Brain microvascular endothelial cell (primary cell): ENCODE measurements at regions not wholly inside any gene's neighbourhood (a gene's known extent, or its start where the extent isn't known, plus 50 kb on each side); places are given as distances from the start of the nearest gene placed in this dataset.

Experiments used
- DNase-seq: peaks from one replicate; pipeline ENCODE4 v3.0.0-alpha.2; 2020
- H3K27ac ChIP-seq: fragments of 250-450 bp; sonication (Bioruptor Pico); 2 replicates; pipeline ENCODE4 v1.5.1; 2020; ENCODE audit warnings: mild to moderate bottlenecking, moderate library complexity
- H3K27me3 ChIP-seq: fragments of 250-450 bp; sonication (Bioruptor Pico); replicated peaks from 2 replicates; pipeline ENCODE4 v1.5.1; 2020; ENCODE audit warnings: mild to moderate bottlenecking
- H3K36me3 ChIP-seq: fragments of 250-450 bp; sonication (Bioruptor Pico); replicated peaks from 2 replicates; pipeline ENCODE4 v1.5.1; 2020; ENCODE audit warnings: mild to moderate bottlenecking
- H3K4me3 ChIP-seq: 2 replicates; pipeline ENCODE4 v1.5.1; 2011; ENCODE audit warnings: low read depth, mild to moderate bottlenecking, control low read depth, low read length, moderate library complexity
- in situ Hi-C: cut with HindIII; loops from 2 replicates; pipeline ENCODE4 v1.10.0; 2017; ENCODE audit warnings: low sequenced_read_pairs, low pct_ligation_motif_present
- TF ChIP-seq, protein P1 (sequence below): IDR thresholded peaks from 2 replicates; pipeline ENCODE4 v1.5.1; 2011; ENCODE audit warnings: low read depth, mild to moderate bottlenecking, moderate library complexity, low read length, control low read depth, inconsistent platforms; ENCODE audit errors: missing control alignments

DNA sequence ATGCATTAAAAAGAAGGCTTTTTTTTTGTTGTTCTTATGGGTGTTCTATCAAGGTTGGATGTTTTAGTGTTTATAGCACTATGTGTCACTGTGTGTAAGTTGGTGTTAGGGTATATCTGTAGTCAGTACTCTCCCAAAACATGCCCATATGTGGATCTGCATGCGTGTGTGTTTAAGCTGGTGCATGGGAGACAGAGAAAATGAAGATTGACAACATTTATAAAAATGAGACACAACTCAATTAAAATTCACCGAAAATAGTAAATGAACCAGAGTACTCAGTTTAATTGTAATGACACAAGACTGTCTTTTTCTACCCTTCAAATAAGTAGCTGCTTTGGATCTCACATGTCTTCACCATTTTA, 323.4 kb downstream of the TMEM161B start:
- in situ Hi-C loops, result no loop called here
- no peak for DNase-seq
- Histone ChIP-seq H3K27me3 (no peaks in the 10 kb centered on the region), H3K36me3 (no peaks in the 10 kb centered on the region), H3K27ac (no peak overlapping the region), H3K4me3 (no peak overlapping the region)
- TF ChIP-seq, protein P1, sequence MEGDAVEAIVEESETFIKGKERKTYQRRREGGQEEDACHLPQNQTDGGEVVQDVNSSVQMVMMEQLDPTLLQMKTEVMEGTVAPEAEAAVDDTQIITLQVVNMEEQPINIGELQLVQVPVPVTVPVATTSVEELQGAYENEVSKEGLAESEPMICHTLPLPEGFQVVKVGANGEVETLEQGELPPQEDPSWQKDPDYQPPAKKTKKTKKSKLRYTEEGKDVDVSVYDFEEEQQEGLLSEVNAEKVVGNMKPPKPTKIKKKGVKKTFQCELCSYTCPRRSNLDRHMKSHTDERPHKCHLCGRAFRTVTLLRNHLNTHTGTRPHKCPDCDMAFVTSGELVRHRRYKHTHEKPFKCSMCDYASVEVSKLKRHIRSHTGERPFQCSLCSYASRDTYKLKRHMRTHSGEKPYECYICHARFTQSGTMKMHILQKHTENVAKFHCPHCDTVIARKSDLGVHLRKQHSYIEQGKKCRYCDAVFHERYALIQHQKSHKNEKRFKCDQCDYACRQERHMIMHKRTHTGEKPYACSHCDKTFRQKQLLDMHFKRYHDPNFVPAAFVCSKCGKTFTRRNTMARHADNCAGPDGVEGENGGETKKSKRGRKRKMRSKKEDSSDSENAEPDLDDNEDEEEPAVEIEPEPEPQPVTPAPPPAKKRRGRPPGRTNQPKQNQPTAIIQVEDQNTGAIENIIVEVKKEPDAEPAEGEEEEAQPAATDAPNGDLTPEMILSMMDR, result no peak

DNA sequence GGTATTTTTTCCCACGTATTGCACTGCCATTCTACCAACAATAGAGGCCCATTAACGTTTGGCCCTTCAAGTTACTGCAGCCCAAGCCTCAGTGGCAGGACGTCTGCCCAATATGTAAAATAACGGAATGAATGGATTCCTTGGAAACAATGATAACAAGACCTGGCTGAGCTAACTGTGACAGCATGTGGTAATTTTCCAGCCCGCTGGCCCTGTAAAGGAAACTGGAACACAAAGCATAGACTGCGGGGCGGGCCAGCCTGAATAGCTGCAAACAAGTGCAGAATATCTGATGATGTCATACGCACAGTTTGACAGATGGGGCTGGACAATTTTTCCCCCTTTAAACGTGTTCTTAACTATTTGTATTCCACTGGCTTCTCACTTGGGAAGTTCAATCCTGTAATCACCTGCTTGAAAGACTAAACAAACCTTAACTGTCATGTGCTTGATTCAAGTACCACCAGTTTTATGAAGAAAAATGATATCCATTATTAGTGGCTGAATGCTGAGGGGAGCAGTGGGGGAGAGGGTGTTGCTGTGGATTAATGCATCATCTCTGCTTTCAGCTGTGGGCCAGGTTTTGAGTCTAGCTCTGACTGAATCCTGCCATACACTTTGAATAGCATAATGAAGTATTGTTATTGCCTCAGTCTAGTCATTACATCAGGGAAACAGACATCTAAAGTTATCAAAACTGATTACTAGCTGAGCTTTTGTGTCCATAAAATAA, 323.9 kb downstream of the TMEM161B start:
- in situ Hi-C loops, result no loop called here
- no peak overlapping the region for H3K4me3 ChIP-seq
- TF ChIP-seq, protein P1, result no peak
- H3K27me3 ChIP-seq, result no peaks in the 10 kb centered on the region
- no peak for DNase-seq
- no peaks in the 10 kb centered on the region for H3K36me3 ChIP-seq
- H3K27ac ChIP-seq, result no peak overlapping the region

DNA sequence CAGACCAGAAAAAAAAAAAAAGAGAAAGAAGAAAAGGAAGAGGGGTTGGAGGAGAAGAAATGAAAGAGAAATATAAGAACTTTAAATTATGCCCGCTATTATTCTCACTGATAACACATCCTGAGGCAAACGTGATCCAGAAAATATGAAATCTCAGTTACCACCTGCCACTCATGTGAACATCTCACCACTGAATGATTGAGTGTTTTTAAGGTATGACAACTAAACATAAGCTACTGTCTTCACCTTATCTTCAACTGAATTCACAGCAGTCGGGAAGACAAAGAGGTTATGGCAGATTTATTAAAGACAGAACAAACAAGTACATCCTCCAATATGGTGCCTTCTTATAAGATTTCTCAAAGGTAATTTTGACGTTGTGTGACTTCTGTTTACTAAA, 327.9 kb downstream of the TMEM161B start:
- no peak for DNase-seq
- TF ChIP-seq, protein P1, result no peak
- in situ Hi-C loops, result no loop called here
- Histone ChIP-seq H3K27ac (no peak overlapping the region), H3K36me3 (no peaks in the 10 kb centered on the region), H3K4me3 (no peak overlapping the region), H3K27me3 (no peaks in the 10 kb centered on the region)

DNA sequence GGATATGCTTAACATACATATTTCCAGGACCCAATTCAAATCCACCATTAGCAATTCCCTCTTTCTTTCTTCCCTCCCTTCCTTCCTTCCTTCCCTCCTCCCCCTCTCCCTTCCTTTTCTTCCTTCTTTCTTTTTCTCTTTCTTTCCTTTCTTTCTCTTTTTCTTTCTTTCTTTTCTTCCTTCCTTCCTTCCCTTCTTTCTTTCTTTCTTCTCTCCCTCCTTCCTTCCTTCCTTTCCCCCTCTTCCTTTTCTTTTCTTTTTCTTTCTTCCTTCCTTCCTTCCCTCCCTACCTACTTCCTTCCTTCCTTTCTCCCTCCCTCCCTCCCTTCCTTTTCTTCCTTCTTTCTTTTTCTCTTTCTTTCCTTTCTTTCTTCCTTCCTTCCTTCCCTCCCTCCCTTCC, 332.0 kb downstream of the TMEM161B start:
- Histone ChIP-seq H3K27me3 (no peaks in the 10 kb centered on the region), H3K27ac (no peak overlapping the region), H3K36me3 (no peaks in the 10 kb centered on the region), H3K4me3 (no peak overlapping the region)
- DNase-seq, result no peak
- in situ Hi-C loops, result no loop called here
- TF ChIP-seq, protein P1, result no peak

DNA sequence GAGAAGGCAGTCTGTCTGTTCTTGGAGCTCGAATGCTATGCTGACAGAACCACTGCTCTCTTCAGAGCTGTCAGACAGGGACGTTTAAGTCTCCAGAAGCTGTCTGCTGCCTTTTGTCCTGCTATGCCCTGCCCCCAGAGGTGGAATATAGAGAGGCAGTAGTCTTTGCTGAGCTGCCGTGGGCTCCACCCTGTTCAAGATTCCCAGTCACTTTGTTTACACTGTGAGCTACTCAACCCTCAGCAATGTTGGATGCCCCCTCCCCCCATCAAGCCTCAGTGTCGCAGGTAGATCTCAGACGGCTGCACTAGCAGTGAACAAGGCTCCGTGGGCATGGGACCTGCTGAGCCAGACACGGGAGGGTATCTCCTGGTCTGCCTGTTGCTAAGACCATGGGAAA, 344.2 kb downstream of the TMEM161B start:
- TF ChIP-seq, protein P1, result no peak
- no peaks in the 10 kb centered on the region for H3K27me3 ChIP-seq
- no peaks in the 10 kb centered on the region for H3K36me3 ChIP-seq
- DNase-seq, result no peak
- H3K27ac ChIP-seq, result no peak overlapping the region
- in situ Hi-C loops, result no loop called here
- H3K4me3 ChIP-seq, result no peak overlapping the region

DNA sequence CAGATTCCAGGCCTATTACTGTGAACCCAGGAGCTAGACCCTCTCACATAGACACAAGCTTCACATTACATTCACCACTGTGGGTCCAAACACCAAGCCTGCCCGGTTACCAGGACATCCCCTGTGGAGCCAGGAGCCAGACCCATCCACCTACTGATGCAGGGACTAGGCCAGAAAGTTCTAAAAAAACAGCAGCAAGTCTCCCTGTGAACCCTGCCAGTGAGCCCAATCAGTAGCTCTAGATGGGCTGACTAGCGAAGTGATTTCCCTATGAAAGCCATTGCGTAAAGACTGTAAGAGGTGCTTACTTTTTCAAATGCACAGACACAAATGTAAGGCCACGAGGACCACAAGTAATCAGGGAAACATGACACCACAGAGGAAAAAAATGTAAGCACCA, 352.3 kb downstream of the TMEM161B start:
- H3K36me3 ChIP-seq, result no peaks in the 10 kb centered on the region
- H3K27ac ChIP-seq, result no peak overlapping the region
- no peaks in the 10 kb centered on the region for H3K27me3 ChIP-seq
- TF ChIP-seq, protein P1, result no peak
- no peak overlapping the region for H3K4me3 ChIP-seq
- no peak for DNase-seq
- in situ Hi-C loops, result no loop called here
